ENCODE measurements at regions not wholly inside any gene's neighbourhood (a gene's known extent, or its start where the extent isn't known, plus 50 kb on each side); places are given as distances from the start of the nearest gene placed in this dataset.
"Not testable (repeated sequence)": the region's sequence is repeated elsewhere in the genome, so short reads cannot be mapped to it uniquely, and the experiment has no call there.

GRCh38 chr11:90723475-90723874 is 500.6 kb upstream of the CHORDC1 start:
- intact Hi-C loops (cut with micrococcal nuclease): no loop called here
- peaks cover 10% of the 10 kb centered on the region for H3K9me3 Mint-ChIP-seq
- H3K27me3 Mint-ChIP-seq (ENCODE audit: low read depth): no peaks in the 10 kb centered on the region
- no peaks in the 10 kb centered on the region for H3K4me1 Mint-ChIP-seq (ENCODE audit: low read depth)
- H3K4me3 Mint-ChIP-seq (ENCODE audit: low read depth): no peak overlapping the region
- DNase-seq (ENCODE audit: low spot score): no peak
- no peak overlapping the region for H3K27ac Mint-ChIP-seq
- no peaks in the 10 kb centered on the region for H3K36me3 Mint-ChIP-seq (ENCODE audit: low read depth)

- Mint-ChIP-seq H3K36me3 (ENCODE audit: low read depth) (no peaks in the 10 kb centered on the region), H3K4me1 (ENCODE audit: low read depth) (no peaks in the 10 kb centered on the region), H3K27me3 (ENCODE audit: low read depth) (no peaks in the 10 kb centered on the region), H3K4me3 (ENCODE audit: low read depth) (no peak overlapping the region), H3K27ac (no peak overlapping the region), H3K9me3 (peaks cover 12% of the 10 kb centered on the region)
- DNase-seq (ENCODE audit: low spot score): no peak
- intact Hi-C loops (cut with micrococcal nuclease): no loop called here
Measured at GRCh38 chr11:90722552-90723190, 499.8 kb upstream of the CHORDC1 start.

- no peak for DNase-seq (ENCODE audit: low spot score)
- H3K4me1 Mint-ChIP-seq (ENCODE audit: low read depth): no peaks in the 10 kb centered on the region
- H3K27me3 Mint-ChIP-seq (ENCODE audit: low read depth): no peaks in the 10 kb centered on the region
- intact Hi-C loops (cut with micrococcal nuclease): no loop called here
- H3K4me3 Mint-ChIP-seq (ENCODE audit: low read depth): no peak overlapping the region
- H3K27ac Mint-ChIP-seq: no peak overlapping the region
- no peaks in the 10 kb centered on the region for H3K36me3 Mint-ChIP-seq (ENCODE audit: low read depth)
- H3K9me3 Mint-ChIP-seq: peaks cover 52% of the 10 kb centered on the region
Measured at GRCh38 chr11:90717522-90717921, 494.7 kb upstream of the CHORDC1 start.

GRCh38 chr11:90705661-90706060 is 482.8 kb upstream of the CHORDC1 start:
- Mint-ChIP-seq H3K27me3 (ENCODE audit: low read depth) (no peaks in the 10 kb centered on the region), H3K27ac (no peak overlapping the region), H3K9me3 (peaks cover 23% of the 10 kb centered on the region), H3K36me3 (ENCODE audit: low read depth) (no peaks in the 10 kb centered on the region), H3K4me3 (ENCODE audit: low read depth) (no peak overlapping the region), H3K4me1 (ENCODE audit: low read depth) (no peaks in the 10 kb centered on the region)
- no peak for DNase-seq (ENCODE audit: low spot score)
- intact Hi-C loops (cut with micrococcal nuclease): no loop called here

- Mint-ChIP-seq H3K4me3 (ENCODE audit: low read depth) (no peak overlapping the region), H3K27me3 (ENCODE audit: low read depth) (no peaks in the 10 kb centered on the region), H3K4me1 (ENCODE audit: low read depth) (no peaks in the 10 kb centered on the region), H3K36me3 (ENCODE audit: low read depth) (no peaks in the 10 kb centered on the region), H3K9me3 (peaks cover 23% of the 10 kb centered on the region), H3K27ac (no peak overlapping the region)
- no peak for DNase-seq (ENCODE audit: low spot score)
- intact Hi-C loops (cut with micrococcal nuclease): no loop called here
Measured at GRCh38 chr11:90704510-90704909, 481.7 kb upstream of the CHORDC1 start.

- Mint-ChIP-seq H3K36me3 (ENCODE audit: low read depth) (no peaks in the 10 kb centered on the region), H3K27ac (no peak overlapping the region), H3K27me3 (ENCODE audit: low read depth) (no peaks in the 10 kb centered on the region), H3K4me3 (ENCODE audit: low read depth) (no peak overlapping the region), H3K4me1 (ENCODE audit: low read depth) (no peaks in the 10 kb centered on the region), H3K9me3 (peaks cover 23% of the 10 kb centered on the region)
- DNase-seq (ENCODE audit: low spot score): no peak
- intact Hi-C loops (cut with micrococcal nuclease): no loop called here
Measured at GRCh38 chr11:90701716-90702115, 478.9 kb upstream of the CHORDC1 start.

GRCh38 chr11:90700789-90701439 is 478.1 kb upstream of the CHORDC1 start:
- H3K4me1 Mint-ChIP-seq (ENCODE audit: low read depth): no peaks in the 10 kb centered on the region
- no peaks in the 10 kb centered on the region for H3K27me3 Mint-ChIP-seq (ENCODE audit: low read depth)
- H3K27ac Mint-ChIP-seq: no peak overlapping the region
- intact Hi-C loops (cut with micrococcal nuclease): no loop called here
- H3K4me3 Mint-ChIP-seq (ENCODE audit: low read depth): no peak overlapping the region
- peaks cover 23% of the 10 kb centered on the region for H3K9me3 Mint-ChIP-seq
- H3K36me3 Mint-ChIP-seq (ENCODE audit: low read depth): no peaks in the 10 kb centered on the region
- DNase-seq (ENCODE audit: low spot score): no peak

- no peaks in the 10 kb centered on the region for H3K4me1 Mint-ChIP-seq (ENCODE audit: low read depth)
- H3K9me3 Mint-ChIP-seq: peaks cover 19% of the 10 kb centered on the region
- H3K27me3 Mint-ChIP-seq (ENCODE audit: low read depth): no peaks in the 10 kb centered on the region
- H3K36me3 Mint-ChIP-seq (ENCODE audit: low read depth): no peaks in the 10 kb centered on the region
- no peak overlapping the region for H3K27ac Mint-ChIP-seq
- DNase-seq (ENCODE audit: low spot score): no peak
- no peak overlapping the region for H3K4me3 Mint-ChIP-seq (ENCODE audit: low read depth)
- intact Hi-C loops (cut with micrococcal nuclease): no loop called here
Measured at GRCh38 chr11:90699791-90700400, 477.0 kb upstream of the CHORDC1 start.

GRCh38 chr11:90698238-90698637 is 475.4 kb upstream of the CHORDC1 start:
- Mint-ChIP-seq H3K4me1 (ENCODE audit: low read depth) (no peaks in the 10 kb centered on the region), H3K27me3 (ENCODE audit: low read depth) (no peaks in the 10 kb centered on the region), H3K4me3 (ENCODE audit: low read depth) (no peak overlapping the region), H3K36me3 (ENCODE audit: low read depth) (no peaks in the 10 kb centered on the region), H3K9me3 (peaks cover 15% of the 10 kb centered on the region), H3K27ac (no peak overlapping the region)
- intact Hi-C loops (cut with micrococcal nuclease): no loop called here
- no peak for DNase-seq (ENCODE audit: low spot score)

- not testable (repeated sequence) for H3K27me3 Mint-ChIP-seq (ENCODE audit: low read depth); H3K36me3 Mint-ChIP-seq (ENCODE audit: low read depth)
Measured at GRCh38 chr11:90675496-90675895, 452.6 kb upstream of the CHORDC1 start.

GRCh38 chr11:90669094-90669493 is 446.2 kb upstream of the CHORDC1 start:
- Mint-ChIP-seq H3K36me3 (ENCODE audit: low read depth) (no peaks in the 10 kb centered on the region), H3K4me3 (ENCODE audit: low read depth) (no peak overlapping the region), H3K4me1 (ENCODE audit: low read depth) (no peaks in the 10 kb centered on the region), H3K9me3 (peaks cover 20% of the 10 kb centered on the region), H3K27me3 (ENCODE audit: low read depth) (no peaks in the 10 kb centered on the region), H3K27ac (no peak overlapping the region)
- intact Hi-C loops (cut with micrococcal nuclease): no loop called here
- no peak for DNase-seq (ENCODE audit: low spot score)

More at GRCh38 chr11:90675496-90675895, 452.6 kb upstream of the CHORDC1 start:
- H3K4me3 Mint-ChIP-seq (ENCODE audit: low read depth); intact Hi-C loops (cut with micrococcal nuclease); DNase-seq (ENCODE audit: low spot score); H3K27ac Mint-ChIP-seq; H3K4me1 Mint-ChIP-seq (ENCODE audit: low read depth): not testable (repeated sequence)
- peaks cover 36% of the 10 kb centered on the region for H3K9me3 Mint-ChIP-seq

- intact Hi-C loops (cut with micrococcal nuclease): no loop called here
- no peak for DNase-seq (ENCODE audit: low spot score)
- H3K9me3 Mint-ChIP-seq: peaks cover 15% of the 10 kb centered on the region
- H3K4me1 Mint-ChIP-seq (ENCODE audit: low read depth): no peaks in the 10 kb centered on the region
- no peak overlapping the region for H3K4me3 Mint-ChIP-seq (ENCODE audit: low read depth)
- H3K27me3 Mint-ChIP-seq (ENCODE audit: low read depth): no peaks in the 10 kb centered on the region
- no peaks in the 10 kb centered on the region for H3K36me3 Mint-ChIP-seq (ENCODE audit: low read depth)
- H3K27ac Mint-ChIP-seq: no peak overlapping the region
Measured at GRCh38 chr11:90668502-90668901, 445.7 kb upstream of the CHORDC1 start.

GRCh38 chr11:90661233-90661632 is 438.4 kb upstream of the CHORDC1 start:
- no peaks in the 10 kb centered on the region for H3K4me1 Mint-ChIP-seq (ENCODE audit: low read depth)
- no peaks in the 10 kb centered on the region for H3K27me3 Mint-ChIP-seq (ENCODE audit: low read depth)
- intact Hi-C loops (cut with micrococcal nuclease): no loop called here

More at GRCh38 chr11:90661233-90661632, 438.4 kb upstream of the CHORDC1 start:
- no peak for DNase-seq (ENCODE audit: low spot score)
- no peaks in the 10 kb centered on the region for H3K36me3 Mint-ChIP-seq (ENCODE audit: low read depth)
- no peak overlapping the region for H3K27ac Mint-ChIP-seq
- peaks cover 3% of the 10 kb centered on the region for H3K9me3 Mint-ChIP-seq
- H3K4me3 Mint-ChIP-seq (ENCODE audit: low read depth): no peak overlapping the region
